HG03469 (cell line): ENCODE measurements at regions not wholly inside any gene's neighbourhood (a gene's known extent, or its start where the extent isn't known, plus 50 kb on each side); places are given as distances from the start of the nearest gene placed in this dataset.
"Not testable (repeated sequence)": the region's sequence is repeated elsewhere in the genome, so short reads cannot be mapped to it uniquely, and the experiment has no call there.

Experiments used
- ATAC-seq: cut with Tn5 transposase; IDR thresholded peaks from one replicate; pipeline ENCODE4 v1.9.1; 2021; ENCODE audit warnings: mild to moderate bottlenecking, moderate library complexity, moderate number of reproducible peaks; ENCODE audit not compliant: unreplicated experiment

DNA sequence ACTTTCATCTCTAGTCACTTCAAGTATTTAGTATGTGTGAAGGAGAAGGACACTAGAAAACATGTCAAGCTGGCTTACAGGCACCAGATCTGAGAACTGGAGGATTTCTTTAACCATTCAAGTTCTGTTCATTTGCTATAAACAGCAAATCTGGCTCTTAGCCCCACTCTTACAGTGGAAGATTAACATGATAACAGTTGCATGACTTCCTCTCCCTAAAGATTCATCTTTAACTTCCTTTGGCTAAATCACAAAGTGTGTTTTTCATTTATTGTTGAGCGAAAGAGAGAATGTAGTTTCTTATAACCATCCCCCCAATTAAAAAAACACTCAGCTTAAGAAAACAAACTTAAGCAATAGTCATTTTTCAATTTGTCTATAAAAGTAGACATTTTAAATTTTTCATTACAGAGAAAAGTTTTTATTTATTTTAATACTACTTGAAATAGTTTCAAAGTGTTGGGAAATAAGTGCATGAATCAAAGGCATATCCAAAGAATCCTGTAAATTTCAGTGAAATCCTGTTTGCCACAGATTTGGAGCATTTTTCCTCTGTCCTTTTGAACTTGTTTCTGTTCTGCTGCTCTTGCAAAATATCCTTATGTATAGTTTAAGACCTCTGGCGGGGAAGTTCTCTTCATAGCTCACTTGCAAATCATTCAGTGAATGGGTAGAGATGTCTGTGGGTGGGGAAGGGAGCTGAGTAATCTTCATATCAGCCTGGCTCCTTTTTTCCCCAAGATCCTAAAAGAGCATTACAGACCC is 241.0 kb upstream of the RBBP8 start:
- no peak for ATAC-seq

DNA sequence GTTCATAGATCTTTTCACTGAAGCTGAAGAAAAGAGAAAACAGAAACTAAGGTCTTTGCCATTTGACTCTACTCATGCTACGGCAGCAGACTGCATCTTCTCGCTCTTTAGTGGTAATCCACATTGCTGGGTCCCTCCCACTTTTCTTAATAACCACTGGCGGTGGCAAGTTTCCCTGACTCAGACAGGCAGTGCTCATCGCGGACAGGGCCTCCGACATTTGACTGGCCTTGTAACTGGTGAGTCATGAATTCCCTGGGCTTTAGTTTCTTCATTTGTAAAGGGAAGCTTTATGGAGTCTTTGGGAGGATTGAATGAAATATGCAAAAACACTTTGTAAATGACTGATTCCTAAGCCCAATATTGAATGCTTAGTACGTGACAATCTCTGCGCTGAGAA is 238.2 kb upstream of the RBBP8 start:
- ATAC-seq = no peak

DNA sequence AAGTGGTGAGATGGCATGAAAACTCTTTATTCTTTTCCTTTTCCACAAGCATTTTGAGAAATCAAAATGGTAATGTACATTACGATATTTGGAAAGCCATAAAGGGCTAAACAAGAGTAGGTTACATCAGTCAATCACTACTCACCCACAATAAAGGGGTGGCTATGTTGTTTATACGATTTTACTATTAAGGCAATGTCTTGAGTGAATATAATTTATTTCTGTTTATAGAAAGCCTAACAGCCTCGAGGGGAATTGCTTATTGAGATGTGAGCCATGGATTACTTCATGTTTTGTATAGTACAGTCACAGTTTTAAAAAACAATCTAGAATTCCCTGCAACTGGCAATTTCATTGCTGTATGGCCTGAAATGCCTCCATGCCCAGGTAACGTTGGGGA is 237.5 kb upstream of the RBBP8 start:
- no peak for ATAC-seq

DNA sequence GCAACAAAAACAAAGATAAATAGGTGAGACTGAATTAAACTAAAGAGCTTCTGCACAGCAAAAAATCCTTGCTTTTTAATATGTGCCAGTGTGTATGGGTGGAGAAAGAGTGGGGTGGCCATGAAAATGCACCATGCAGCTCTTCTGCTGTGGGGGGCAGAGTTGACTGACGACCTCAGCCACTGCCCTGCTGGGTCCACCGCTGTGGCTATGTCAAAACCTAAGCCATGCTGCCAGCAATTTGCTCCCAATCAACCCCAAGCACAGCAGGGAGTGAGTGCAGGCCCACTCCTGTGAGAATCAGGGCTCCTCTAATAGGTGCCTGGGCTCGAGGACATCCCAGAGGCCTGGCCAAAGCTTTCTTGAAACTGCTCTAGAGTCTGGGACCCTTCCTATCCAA is 235.6 kb upstream of the RBBP8 start:
- ATAC-seq = no peak

DNA sequence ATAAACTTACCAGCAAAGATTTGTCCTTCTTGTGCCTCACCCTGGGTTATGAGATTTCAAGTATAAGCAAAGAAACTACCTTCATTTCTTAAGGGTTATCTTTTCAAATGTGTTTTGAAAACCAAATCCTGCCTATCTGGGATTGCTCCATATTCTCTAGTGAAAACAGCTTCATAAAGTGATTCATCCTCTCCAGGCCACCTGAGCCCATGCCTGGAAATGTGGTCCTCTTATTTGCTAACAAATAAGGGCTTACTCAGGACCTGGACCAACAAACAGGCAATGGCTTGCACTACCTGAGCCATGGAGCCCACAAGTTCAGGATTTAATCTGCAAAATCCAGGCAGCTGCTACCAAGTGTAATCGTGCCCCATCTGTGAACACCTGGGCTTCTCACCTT is 234.4 kb upstream of the RBBP8 start:
- no peak for ATAC-seq

DNA sequence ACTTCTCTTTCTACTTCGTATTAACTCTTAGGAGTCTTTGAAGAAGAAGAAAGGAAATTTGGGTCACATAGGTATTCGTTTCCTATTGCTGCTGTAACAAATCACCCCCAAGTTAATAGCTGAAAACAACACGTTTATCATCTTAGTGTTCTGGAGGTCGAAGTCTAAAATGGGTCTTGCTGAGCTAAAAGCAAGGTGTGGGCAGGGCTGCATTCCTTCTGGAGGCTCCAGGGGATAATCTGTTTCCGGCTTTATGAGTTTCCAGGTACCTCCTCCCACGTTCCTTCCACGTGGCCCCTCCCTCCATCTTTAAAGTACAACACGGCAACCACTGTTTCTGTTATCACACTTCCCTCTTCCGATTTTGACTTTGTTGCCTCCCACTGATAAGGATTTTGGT is 233.5 kb upstream of the RBBP8 start:
- ATAC-seq = no peak

DNA sequence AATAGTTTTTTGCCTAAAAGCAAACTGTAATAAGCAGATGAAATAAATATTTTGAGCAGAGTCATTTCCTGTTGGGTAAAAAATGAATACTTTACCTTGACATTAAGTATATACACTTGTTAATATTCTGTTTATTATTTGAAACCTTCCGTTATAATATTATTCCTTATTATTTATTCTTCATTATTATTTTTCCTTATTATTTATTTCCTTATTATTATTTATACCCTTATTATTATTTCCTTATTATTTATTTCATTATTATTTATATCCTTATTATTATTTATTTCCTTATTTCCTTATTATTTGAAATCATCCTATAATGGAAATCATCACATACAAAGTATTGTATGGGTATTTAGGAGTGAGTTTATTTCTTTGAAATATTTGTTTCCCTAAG is 232.2 kb upstream of the RBBP8 start:
- ATAC-seq = no peak

DNA sequence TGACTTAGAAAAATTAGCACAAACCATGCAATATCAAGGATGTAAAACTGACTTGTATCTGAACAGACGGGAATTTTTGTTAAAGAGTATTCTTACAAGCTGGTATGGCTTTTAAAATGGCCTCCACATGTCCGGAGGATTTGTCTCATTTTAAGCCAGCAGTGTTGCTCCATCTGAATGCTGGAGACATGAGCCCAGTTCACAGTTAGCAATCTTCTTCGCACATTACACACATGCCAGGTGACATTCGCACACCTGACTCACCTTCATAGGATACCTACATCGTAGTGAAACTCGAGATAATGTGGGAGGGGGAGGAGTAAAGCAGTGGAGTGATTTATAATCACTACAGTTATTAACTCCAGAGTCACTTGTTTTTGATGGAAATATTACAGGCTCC is 231.8 kb upstream of the RBBP8 start:
- no peak for ATAC-seq

DNA sequence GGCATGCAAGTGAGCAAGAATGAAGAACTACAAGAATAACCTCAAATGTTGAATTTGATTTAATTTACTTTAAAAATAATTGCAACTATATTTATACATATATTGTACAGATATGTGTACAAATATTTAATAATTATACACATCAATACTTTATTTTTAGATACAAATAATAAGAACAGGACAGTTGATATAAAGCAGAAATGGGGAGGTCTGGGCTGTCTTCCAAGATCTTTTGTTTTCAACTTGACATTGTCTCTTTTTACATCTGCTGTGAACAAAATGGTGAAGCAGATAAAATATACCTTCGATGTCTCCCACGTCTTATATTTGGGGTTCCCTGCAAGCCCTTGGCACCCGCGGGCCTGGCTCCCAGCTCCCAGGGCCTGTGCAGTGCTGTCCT is 231.3 kb upstream of the RBBP8 start:
- no peak for ATAC-seq

DNA sequence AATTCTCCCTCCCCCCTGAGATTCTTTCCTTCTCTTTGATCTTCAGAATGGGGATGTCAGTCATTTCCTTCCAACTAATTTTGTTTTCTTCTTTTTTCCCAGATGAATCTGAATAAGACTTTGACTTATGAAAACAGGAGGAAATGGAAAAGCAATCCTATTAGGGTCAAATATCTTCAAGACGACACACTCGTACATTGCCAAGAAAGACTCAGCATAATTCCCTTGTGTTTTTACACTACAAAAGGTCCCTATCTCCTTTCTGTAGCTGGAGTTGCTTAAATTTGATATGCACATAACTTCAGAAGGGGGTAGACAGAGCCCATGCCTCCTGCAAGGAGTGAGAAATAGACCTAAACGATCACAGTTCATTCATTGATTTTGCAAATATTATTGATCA is 230.3 kb upstream of the RBBP8 start:
- ATAC-seq = no peak

DNA sequence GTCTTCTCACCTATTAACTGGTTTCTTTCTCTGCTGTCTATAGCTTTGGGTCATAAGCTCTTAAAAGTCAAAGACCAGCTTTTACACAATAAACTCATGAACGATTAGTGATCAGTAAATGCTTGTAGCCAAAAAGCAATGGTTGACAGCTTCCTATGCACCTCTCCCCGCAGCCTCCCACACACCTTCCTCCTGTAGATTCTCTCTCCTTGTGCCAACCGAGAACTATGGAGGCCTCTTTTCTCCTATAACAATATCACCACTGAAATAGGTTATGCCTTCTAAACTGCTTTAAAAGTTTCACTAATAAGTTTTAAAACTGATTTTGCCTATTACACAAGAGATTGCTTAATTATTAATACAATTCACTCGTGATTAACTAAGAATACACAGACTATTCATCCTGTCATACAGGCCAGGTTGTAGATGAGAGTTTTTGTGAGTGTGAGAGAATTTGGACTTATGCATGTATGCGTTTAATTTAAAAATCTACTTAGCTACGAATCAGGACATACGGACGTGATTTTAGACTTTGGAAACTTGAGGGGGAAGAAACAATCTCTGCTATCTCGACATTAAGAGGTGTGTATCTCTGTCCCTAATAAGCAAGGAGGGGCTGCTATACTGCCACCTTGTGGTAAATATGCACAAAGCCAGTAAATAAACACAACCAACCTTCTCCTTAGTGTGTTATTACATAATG is 229.1 kb upstream of the RBBP8 start:
- no peak for ATAC-seq

DNA sequence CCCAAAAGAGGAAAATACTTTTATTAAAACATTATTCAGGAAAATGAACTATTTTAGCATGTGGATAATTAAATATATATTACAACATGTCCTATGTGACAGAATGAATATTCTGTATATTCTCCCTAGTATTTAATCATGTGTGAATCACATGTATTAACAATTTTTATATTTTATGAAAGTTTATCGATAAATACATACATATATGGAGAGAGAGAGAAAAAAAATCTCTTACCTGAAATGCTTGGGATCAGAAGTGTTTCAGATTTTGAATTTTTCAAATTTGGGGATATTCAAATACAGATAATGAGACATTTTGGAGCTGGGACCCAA is 228.6 kb upstream of the RBBP8 start:
- ATAC-seq = no peak

DNA sequence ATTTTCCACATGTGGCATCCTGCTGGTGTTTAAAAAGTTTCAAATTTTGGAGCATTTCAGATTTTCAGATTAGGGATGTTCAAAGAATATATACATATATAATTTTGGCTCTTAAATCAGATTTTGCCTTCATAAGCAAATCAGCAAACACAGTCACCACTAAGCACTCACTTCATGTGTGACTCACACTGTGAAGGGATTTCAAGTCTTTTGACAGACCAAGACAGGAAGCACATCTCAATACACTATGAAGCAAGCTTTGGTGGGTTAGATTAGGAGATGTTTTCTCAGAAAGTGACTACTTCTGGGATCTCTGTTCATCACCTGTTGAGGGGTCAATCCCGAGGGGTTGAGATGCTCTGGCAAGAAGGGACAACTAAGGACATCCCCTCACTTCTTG is 227.8 kb upstream of the RBBP8 start:
- no peak for ATAC-seq

DNA sequence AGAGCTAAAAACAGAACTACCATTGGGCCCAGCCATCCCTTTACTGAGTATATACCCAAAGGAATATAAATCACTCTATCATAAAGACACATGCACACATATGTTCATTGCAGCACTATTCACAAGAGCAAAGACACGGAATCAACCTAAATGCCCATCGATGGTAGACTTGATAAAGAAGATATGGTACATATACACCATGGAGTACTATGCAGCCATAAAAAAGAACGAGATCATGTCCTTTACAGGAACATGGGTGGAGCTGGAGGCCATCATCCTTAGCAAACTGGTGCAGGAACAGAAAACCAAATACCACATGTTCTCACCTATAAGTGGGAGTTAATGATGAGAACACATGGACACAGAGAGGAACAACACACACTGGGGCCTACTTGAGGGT is 227.1 kb upstream of the RBBP8 start:
- not testable (repeated sequence) for ATAC-seq

DNA sequence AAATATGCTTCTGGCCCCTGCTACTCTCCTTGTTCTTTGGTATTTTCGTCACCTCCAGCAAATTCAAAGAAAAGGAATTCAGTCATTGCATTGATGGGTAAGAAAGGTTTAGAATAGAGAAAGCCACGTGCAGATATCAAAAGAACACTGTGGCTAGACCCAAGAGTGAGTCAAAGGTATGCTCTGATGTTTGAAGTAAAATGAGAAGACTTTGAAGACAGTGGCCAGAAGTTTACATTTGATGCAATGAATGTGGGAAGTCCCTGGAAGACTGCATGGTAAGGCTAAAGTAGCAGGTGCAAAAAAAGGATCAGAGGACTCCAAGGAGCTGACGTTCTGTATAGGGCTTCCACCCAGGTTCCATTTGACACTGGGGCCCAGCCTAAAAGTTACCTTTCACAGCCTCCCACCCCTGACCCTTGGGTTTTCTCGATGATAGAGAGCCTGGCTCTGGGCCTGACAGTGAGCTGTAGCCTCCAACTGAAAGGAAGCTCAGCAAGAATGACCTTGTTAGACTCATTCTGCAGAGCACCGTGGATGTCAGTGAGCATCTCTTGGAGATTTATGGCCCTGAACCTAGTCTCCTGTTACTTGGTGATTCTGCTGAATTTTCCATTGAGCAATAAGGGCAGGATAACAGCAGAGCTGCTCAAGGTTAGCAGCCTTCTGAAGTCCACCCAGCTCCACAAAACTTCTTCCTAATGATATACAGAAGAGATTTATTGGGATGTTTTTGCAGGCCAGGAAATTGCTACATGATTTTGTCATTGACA is 223.7 kb upstream of the RBBP8 start:
- no peak for ATAC-seq

DNA sequence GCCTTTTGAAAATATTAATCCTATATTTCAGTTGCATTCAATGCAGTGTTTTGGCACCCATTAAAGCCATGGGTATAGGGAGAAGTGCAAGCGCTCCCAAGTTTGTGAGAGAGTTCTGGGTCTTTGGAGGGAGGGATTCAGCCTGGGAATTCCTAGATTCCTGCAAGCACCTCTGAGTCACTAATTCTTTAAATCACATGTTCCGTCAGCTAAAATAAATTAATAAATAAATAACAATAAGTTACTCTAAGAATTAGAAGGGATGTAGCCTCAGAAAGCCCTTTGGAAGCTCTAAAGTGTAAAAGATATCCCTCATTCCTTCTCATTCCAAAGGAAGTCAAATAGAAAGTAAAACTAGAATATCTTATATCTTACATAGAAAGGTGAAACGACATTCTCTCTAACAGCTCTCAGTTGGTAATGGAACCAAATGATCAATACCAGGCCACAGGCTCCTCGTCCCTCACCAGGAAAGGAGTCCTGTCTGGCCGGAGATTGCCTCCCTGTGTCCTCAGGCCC is 222.4 kb upstream of the RBBP8 start:
- ATAC-seq = no peak

DNA sequence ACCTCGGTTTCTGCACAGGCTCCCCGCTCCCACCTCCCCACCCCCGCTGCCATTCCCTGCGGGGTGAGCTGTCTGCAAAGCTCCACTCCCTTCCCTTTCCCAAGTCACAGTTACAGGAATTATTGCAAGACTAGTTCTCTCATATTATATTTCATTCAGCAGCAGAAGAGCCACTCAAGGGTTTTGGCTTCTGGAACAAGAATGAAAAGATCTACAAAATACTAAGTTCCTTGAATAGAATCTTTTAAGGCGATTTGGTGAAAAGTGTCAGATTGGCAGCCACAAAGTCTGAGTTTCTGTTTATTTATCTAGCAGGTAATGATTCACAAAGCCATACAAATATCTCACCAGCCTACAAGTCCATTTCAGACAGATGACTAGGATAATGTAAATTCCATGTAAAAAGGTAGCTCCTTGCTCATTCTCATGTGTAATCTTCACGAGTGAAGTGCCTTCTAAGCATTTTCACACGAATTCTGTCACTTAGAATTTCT is 221.9 kb upstream of the RBBP8 start:
- no peak for ATAC-seq

DNA sequence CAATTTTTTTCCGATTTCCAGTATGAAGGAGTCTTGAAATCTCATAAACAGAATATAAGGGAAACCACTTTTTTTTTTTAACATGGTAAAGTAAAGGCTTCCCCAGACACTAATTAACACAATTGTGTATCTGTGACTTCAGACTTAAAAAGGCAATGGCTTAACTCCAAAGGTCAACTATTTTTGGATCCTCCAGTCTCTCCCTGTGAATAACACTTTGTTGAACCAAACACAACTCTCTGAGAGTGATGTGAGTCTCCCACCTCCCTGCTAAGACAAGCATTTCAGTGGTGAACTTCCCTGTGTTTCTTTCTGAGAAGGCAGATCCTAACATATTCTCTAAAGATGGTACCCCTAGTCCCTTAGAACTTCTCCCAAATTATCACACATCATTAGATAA is 219.6 kb upstream of the RBBP8 start:
- ATAC-seq = no peak

DNA sequence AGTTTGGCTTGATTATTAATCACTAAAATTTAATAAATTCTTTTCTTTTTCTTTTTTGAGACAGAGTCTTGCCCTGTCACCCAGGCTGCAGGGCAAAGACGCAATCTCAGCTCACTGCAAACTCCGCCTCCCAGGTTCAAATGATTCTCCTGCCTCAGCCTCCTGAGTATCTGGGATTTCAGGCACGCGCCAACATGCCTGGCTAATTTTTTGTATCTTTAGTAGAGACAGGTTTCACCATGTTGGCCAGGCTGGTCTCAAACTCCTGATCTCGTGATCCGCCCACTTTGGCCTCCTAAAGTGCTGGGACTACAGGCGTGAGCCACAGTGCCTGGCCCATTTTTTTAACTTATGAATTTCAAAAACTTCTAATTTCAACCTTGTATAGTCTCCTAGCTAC is 215.6 kb upstream of the RBBP8 start:
- not testable (repeated sequence) for ATAC-seq

DNA sequence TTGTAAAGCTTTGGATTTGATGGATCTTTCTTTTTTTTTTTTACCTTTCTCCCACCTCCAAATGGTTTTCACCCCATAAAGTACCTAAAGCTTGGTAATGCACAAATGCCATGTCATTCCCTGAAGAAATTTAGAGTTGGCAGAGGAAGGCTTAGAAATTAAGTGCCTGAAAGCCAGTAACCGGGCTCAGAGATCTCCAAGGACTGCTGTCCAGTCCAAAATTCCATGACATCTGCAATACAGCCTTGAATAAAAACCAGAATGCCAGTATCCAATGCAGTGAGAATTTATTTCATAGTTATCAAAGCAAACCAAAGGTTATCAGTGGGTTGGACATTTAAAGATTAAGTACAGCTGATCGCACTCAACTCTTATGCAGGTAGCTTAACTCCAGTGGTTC is 209.9 kb upstream of the RBBP8 start:
- no peak for ATAC-seq

DNA sequence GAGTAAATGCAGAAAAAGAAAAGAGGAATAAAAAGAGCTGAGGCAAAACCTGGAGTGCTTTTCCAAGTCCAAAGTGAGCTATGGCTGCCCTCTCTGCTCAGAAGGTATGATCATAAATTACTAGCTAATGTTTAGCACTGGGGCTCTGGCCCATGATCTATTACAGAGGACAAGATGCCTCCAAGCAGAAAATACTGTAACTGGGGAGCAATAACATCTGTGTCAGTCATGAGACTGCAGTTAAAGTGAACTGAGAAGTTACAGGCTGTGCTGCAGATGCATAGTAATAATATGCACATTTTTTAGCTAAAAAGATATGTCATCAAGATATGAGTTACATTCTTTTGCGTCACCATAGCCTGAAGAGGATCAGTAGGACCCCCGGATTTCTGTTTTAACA is 209.4 kb upstream of the RBBP8 start:
- ATAC-seq = no peak

DNA sequence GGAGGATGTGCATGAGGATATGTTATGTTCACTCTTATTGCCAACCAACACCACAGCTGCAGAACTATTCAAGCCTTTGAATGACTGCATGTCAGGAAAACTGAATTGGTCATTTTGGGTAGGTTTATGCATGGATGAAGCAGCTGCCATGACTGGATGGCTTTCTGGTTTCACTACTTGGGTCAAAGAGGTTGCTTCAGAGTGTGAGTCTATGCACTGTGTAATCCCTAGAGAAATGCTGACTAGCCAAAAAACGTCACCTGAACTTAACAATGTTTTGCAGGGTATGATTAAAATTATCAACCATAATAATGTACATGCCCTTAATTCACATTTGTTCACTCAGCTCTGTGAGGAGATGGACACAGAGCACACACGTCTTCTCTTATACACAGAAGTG is 206.7 kb upstream of the RBBP8 start:
- ATAC-seq = no peak
